ENCODE measurements at regions not wholly inside any gene's neighbourhood (a gene's known extent, or its start where the extent isn't known, plus 50 kb on each side); places are given as distances from the start of the nearest gene placed in this dataset.

- Histone ChIP-seq H3K27ac (no peak overlapping the region), H3K4me1 (no peaks in the 10 kb centered on the region), H3K9me3 (no peaks in the 10 kb centered on the region), H3K36me3 (no peaks in the 10 kb centered on the region), H3K4me3 (no peak overlapping the region), H3K27me3 (no peaks in the 10 kb centered on the region)
- ATAC-seq = no peak
- TF ChIP-seq CTCF (IDR thresholded peaks at IDR 0.05) (no peak), EP300 (IDR thresholded peaks at IDR 0.05) (no peak), POLR2AphosphoS5 (IDR thresholded peaks at IDR 0.05) (no peak), POLR2A (IDR thresholded peaks at IDR 0.05) (no peak)
- 32 to 36% methylated on average over 3 of the region's 3 CpGs for WGBS, 2 donors (ENCODE audit: low coverage in 1 of 2)
These were observed 437.7 kb downstream of the IRS2 start for GRCh38 chr13:109348519-109349258.

GRCh38 chr13:109346060-109346459 is 440.3 kb downstream of the IRS2 start:
- no peaks in the 10 kb centered on the region for H3K36me3 ChIP-seq
- ATAC-seq = no peak
- TF ChIP-seq POLR2A (IDR thresholded peaks at IDR 0.05) = no peak
- no peak for TF ChIP-seq EP300 (IDR thresholded peaks at IDR 0.05)
- no peak for TF ChIP-seq POLR2AphosphoS5 (IDR thresholded peaks at IDR 0.05)
- no peak for TF ChIP-seq CTCF (IDR thresholded peaks at IDR 0.05)
- no peaks in the 10 kb centered on the region for H3K9me3 ChIP-seq
- no peaks in the 10 kb centered on the region for H3K27me3 ChIP-seq
- H3K4me3 ChIP-seq = no peak overlapping the region
- WGBS, 2 donors (ENCODE audit: low coverage in 1 of 2) = no CpG with 5 or more reads among the region's 2 CpGs
- no peak overlapping the region for H3K27ac ChIP-seq
- no peaks in the 10 kb centered on the region for H3K4me1 ChIP-seq

GRCh38 chr13:109345433-109345941 is 440.9 kb downstream of the IRS2 start:
- H3K27ac ChIP-seq = no peak overlapping the region
- WGBS, 2 donors (ENCODE audit: low coverage in 1 of 2) = 62 to 70% methylated on average over 5 of the region's 5 CpGs
- H3K27me3 ChIP-seq = no peaks in the 10 kb centered on the region
- no peak for ATAC-seq
- TF ChIP-seq POLR2A (IDR thresholded peaks at IDR 0.05) = no peak
- TF ChIP-seq POLR2AphosphoS5 (IDR thresholded peaks at IDR 0.05) = no peak
- no peak for TF ChIP-seq CTCF (IDR thresholded peaks at IDR 0.05)
- no peak for TF ChIP-seq EP300 (IDR thresholded peaks at IDR 0.05)
- H3K4me3 ChIP-seq = no peak overlapping the region
- H3K9me3 ChIP-seq = no peaks in the 10 kb centered on the region
- H3K36me3 ChIP-seq = no peaks in the 10 kb centered on the region
- no peaks in the 10 kb centered on the region for H3K4me1 ChIP-seq

- no peak overlapping the region for H3K4me3 ChIP-seq
- no peak for ATAC-seq
- 63 to 69% methylated on average over 3 to 4 of the region's 9 CpGs for whole genome bisulfite sequencing, 2 donors (ENCODE audit: low coverage in 1 of 2)
These were observed 441.7 kb downstream of the IRS2 start for GRCh38 chr13:109344552-109345157.

More at GRCh38 chr13:109344552-109345157, 441.7 kb downstream of the IRS2 start:
- TF ChIP-seq EP300 (IDR thresholded peaks at IDR 0.05) = no peak
- no peak for TF ChIP-seq POLR2AphosphoS5 (IDR thresholded peaks at IDR 0.05)
- TF ChIP-seq POLR2A (IDR thresholded peaks at IDR 0.05) = no peak
- TF ChIP-seq CTCF (IDR thresholded peaks at IDR 0.05) = no peak
- Histone ChIP-seq H3K27ac (no peak overlapping the region), H3K9me3 (no peaks in the 10 kb centered on the region), H3K27me3 (no peaks in the 10 kb centered on the region), H3K4me1 (no peaks in the 10 kb centered on the region), H3K36me3 (no peaks in the 10 kb centered on the region)

All from gastroesophageal sphincter (tissue), 4 donors.